ENCODE measurements at regions not wholly inside any gene's neighbourhood (a gene's known extent, or its start where the extent isn't known, plus 50 kb on each side); places are given as distances from the start of the nearest gene placed in this dataset.
"Not testable (repeated sequence)": the region's sequence is repeated elsewhere in the genome, so short reads cannot be mapped to it uniquely, and the experiment has no call there.

- H3K4me3 ChIP-seq (ENCODE audit: low read length in 3 of 3); FAIRE-seq; H3K4me1 ChIP-seq (ENCODE audit: control insufficient read depth in 2 of 3, insufficient read depth in 2 of 3, low read depth in 1 of 3, low read length in 3 of 3); H3K9ac ChIP-seq (ENCODE audit: low read length in 3 of 3); DNase-seq; H3K27ac ChIP-seq (ENCODE audit: low read depth in 2 of 2, low read length in 2 of 2); intact Hi-C loops (cut with DNase I); H3K27me3 ChIP-seq (ENCODE audit: control insufficient read depth, insufficient read depth, low read length); H3K36me3 ChIP-seq (ENCODE audit: control insufficient read depth in 2 of 3, insufficient read depth in 3 of 3, low read length in 3 of 3); H3K9me3 ChIP-seq (ENCODE audit: control insufficient read depth in 2 of 3, insufficient read depth in 1 of 3, low read length in 3 of 3): not testable (repeated sequence)
These were observed 886.1 kb downstream of the KCNT2 start for GRCh38 chr1:195722146-195722545.

GRCh38 chr1:195721210-195721971 is 886.8 kb downstream of the KCNT2 start:
- FAIRE-seq, result no peak
- TF ChIP-seq CTCF (IDR thresholded peaks at IDR 0.05; ENCODE audit: borderline replicate concordance, extremely low read depth, insufficient read depth), result no peak
- H3K9ac ChIP-seq (ENCODE audit: low read length in 3 of 3), result no peak overlapping the region

GRCh38 chr1:195717651-195718050 is 890.6 kb downstream of the KCNT2 start:
- FAIRE-seq (no peak), DNase-seq (peak in 2 of 5 donors; percentile 18 to 39)
- Histone ChIP-seq H3K36me3 (ENCODE audit: control insufficient read depth in 2 of 3, insufficient read depth in 3 of 3, low read length in 3 of 3) (no peaks in the 10 kb centered on the region), H3K27ac (ENCODE audit: low read depth in 2 of 2, low read length in 2 of 2) (no peak overlapping the region), H3K27me3 (ENCODE audit: control insufficient read depth, insufficient read depth, low read length) (no peaks in the 10 kb centered on the region), H3K9me3 (ENCODE audit: control insufficient read depth in 2 of 3, insufficient read depth in 1 of 3, low read length in 3 of 3) (no peaks in the 10 kb centered on the region), H3K4me1 (ENCODE audit: control insufficient read depth in 2 of 3, insufficient read depth in 2 of 3, low read depth in 1 of 3, low read length in 3 of 3) (no peaks in the 10 kb centered on the region), H3K9ac (ENCODE audit: low read length in 3 of 3) (no peak overlapping the region), H3K4me3 (ENCODE audit: low read length in 3 of 3) (no peak overlapping the region)
- TF ChIP-seq CTCF (IDR thresholded peaks at IDR 0.05; ENCODE audit: borderline replicate concordance, extremely low read depth, insufficient read depth), result no peak
- intact Hi-C loops (cut with DNase I), result no loop called here

More at GRCh38 chr1:195721210-195721971, 886.8 kb downstream of the KCNT2 start:
- Histone ChIP-seq H3K27ac (ENCODE audit: low read depth in 2 of 2, low read length in 2 of 2) (no peak overlapping the region), H3K4me3 (ENCODE audit: low read length in 3 of 3) (no peak overlapping the region), H3K27me3 (ENCODE audit: control insufficient read depth, insufficient read depth, low read length) (no peaks in the 10 kb centered on the region), H3K4me1 (ENCODE audit: control insufficient read depth in 2 of 3, insufficient read depth in 2 of 3, low read depth in 1 of 3, low read length in 3 of 3) (no peaks in the 10 kb centered on the region), H3K9me3 (ENCODE audit: control insufficient read depth in 2 of 3, insufficient read depth in 1 of 3, low read length in 3 of 3) (no peaks in the 10 kb centered on the region), H3K36me3 (ENCODE audit: control insufficient read depth in 2 of 3, insufficient read depth in 3 of 3, low read length in 3 of 3) (no peaks in the 10 kb centered on the region)
- DNase-seq, result no peak
- intact Hi-C loops (cut with DNase I), result no loop called here

GRCh38 chr1:195715652-195716051 is 892.6 kb downstream of the KCNT2 start:
- no peak for TF ChIP-seq CTCF (IDR thresholded peaks at IDR 0.05; ENCODE audit: borderline replicate concordance, extremely low read depth, insufficient read depth)
- H3K4me1 ChIP-seq (ENCODE audit: control insufficient read depth in 2 of 3, insufficient read depth in 2 of 3, low read depth in 1 of 3, low read length in 3 of 3), result no peaks in the 10 kb centered on the region
- H3K4me3 ChIP-seq (ENCODE audit: low read length in 3 of 3), result no peak overlapping the region
- no peaks in the 10 kb centered on the region for H3K9me3 ChIP-seq (ENCODE audit: control insufficient read depth in 2 of 3, insufficient read depth in 1 of 3, low read length in 3 of 3)
- FAIRE-seq (no peak), DNase-seq (no peak)
- no peak overlapping the region for H3K27ac ChIP-seq (ENCODE audit: low read depth in 2 of 2, low read length in 2 of 2)
- H3K27me3 ChIP-seq (ENCODE audit: control insufficient read depth, insufficient read depth, low read length), result no peaks in the 10 kb centered on the region
- H3K9ac ChIP-seq (ENCODE audit: low read length in 3 of 3), result no peak overlapping the region
- H3K36me3 ChIP-seq (ENCODE audit: control insufficient read depth in 2 of 3, insufficient read depth in 3 of 3, low read length in 3 of 3), result no peaks in the 10 kb centered on the region
- intact Hi-C loops (cut with DNase I), result no loop called here

Measured in kidney (tissue), 13 donors.